HCT116 (cell line): ENCODE measurements at regions not wholly inside any gene's neighbourhood (a gene's known extent, or its start where the extent isn't known, plus 50 kb on each side); places are given as distances from the start of the nearest gene placed in this dataset.

ENCODE experiments used
- ATAC-seq: fragments of 200-7000 bp; cut with Tn5 transposase; 2 replicates; pipeline ENCODE4 v1.9.1; 2020; ENCODE audit warnings: mild to moderate bottlenecking, moderate library complexity
- BruUV-seq: library from RNA; stranded (reverse); fragments of 400-500 nt; replicated peaks from 2 replicates; lab custom pipeline; 2021; lab: Mats Ljungman, UMichigan
- CTCF ChIA-PET: fragments of 300-600 bp; sonication (Branson Sonifier 250); formaldehyde crosslinking; loops from one replicate; lab custom pipeline; 2021; ENCODE audit warnings: antibody characterized with exemption; lab: Charles Lee
- POLR2A ChIA-PET: fragments of 300-600, 350-600 bp; sonication (Branson Sonifier 250); formaldehyde crosslinking; loops from one replicate; lab custom pipeline; 2021; ENCODE audit warnings: antibody characterized with exemption; lab: Charles Lee
- RAD21 ChIA-PET, 2 experiments: fragments of 300-600 bp; sonication (Branson Sonifier 250); formaldehyde crosslinking; loops; one replicate each; lab custom pipeline; 2023; ENCODE audit warnings: low total read pairs in 2 of 2; ENCODE audit not compliant: uncharacterized antibody in 2 of 2, unreplicated experiment in 2 of 2, low non-redundant PET in 1 of 2; lab: Charles Lee
- DNase-seq: peaks from one replicate; pipeline ENCODE4 v3.0.0-alpha.2; 2010; ENCODE audit warnings: low read depth, low spot score
- H2AFZ ChIP-seq: fragments of 200-600 bp; shearing (Covaris generic), sonication (generic); 2 replicates; pipeline ENCODE4 v1.6.1; 2017; ENCODE audit warnings: low read depth, mixed run types, mixed read lengths, antibody characterized with exemption, low read length; ENCODE audit not compliant: poor library complexity, severe bottlenecking
- H3K27ac ChIP-seq: 2 replicates; pipeline ENCODE4 v1.5.1; 2012; ENCODE audit warnings: low read depth, low read length
- H3K27me3 ChIP-seq: fragments of 200-600 bp; sonication (generic); 2 replicates; pipeline ENCODE4 v1.6.1; 2016; ENCODE audit warnings: mixed run types, low read length, mixed read lengths; ENCODE audit not compliant: insufficient read depth
- H3K36me3 ChIP-seq, 2 experiments: fragments of 200-500 bp in 1 of 2; fragments of 200-600 bp in 1 of 2; sonication (Bioruptor generic) in 1 of 2; sonication (generic) in 1 of 2; 2 replicates each; pipeline versions ENCODE4 v1.5.1 to v1.6.1; 2014 to 2016; ENCODE audit warnings: low read length in 2 of 2, inconsistent platforms in 1 of 2, mixed read lengths in 1 of 2, mixed run types in 1 of 2; ENCODE audit not compliant: insufficient read depth in 2 of 2, control insufficient read depth in 1 of 2
- H3K4me1 ChIP-seq, 2 experiments: fragments of 200-600 bp in 1 of 2; sonication (generic) in 1 of 2; 2 replicates each; pipeline versions ENCODE4 v1.5.1 to v1.6.1; 2012 to 2017; ENCODE audit warnings: low read length in 2 of 2, inconsistent platforms in 1 of 2, mild to moderate bottlenecking in 1 of 2, mixed read lengths in 1 of 2, mixed run types in 1 of 2, moderate library complexity in 1 of 2; ENCODE audit not compliant: insufficient read depth in 2 of 2, control insufficient read depth in 1 of 2
- H3K4me2 ChIP-seq: fragments of 200-600 bp; sonication (generic); 2 replicates; pipeline ENCODE4 v1.6.1; 2017; ENCODE audit warnings: mixed run types, low read length, mixed read lengths
- H3K4me3 ChIP-seq, 2 experiments: fragments of 200-600 bp in 1 of 2; sonication (generic) in 1 of 2; replicated peaks in 1 of 2; 2 replicates each; pipeline ENCODE4 v1.5.1; 2011 to 2016; ENCODE audit warnings: low read length in 2 of 2, control low read depth in 1 of 2, low read depth in 1 of 2, mild to moderate bottlenecking in 1 of 2, mixed read lengths in 1 of 2, mixed run types in 1 of 2
- H3K79me2 ChIP-seq: fragments of 200-600 bp; sonication (generic); 2 replicates; pipeline ENCODE4 v1.6.1; 2017; ENCODE audit warnings: mild to moderate bottlenecking, mixed run types, low read length, moderate library complexity, mixed read lengths; ENCODE audit not compliant: insufficient read depth
- H3K9ac ChIP-seq: fragments of 200-600 bp; sonication (generic); 2 replicates; pipeline ENCODE4 v1.6.1; 2016; ENCODE audit warnings: low read length, mixed read lengths
- H3K9me2 ChIP-seq: fragments of 200-600 bp; sonication (generic), shearing (Covaris generic); 2 replicates; pipeline ENCODE4 v1.6.1; 2017; ENCODE audit warnings: mixed run types, mild to moderate bottlenecking, moderate library complexity; ENCODE audit not compliant: insufficient read depth
- H3K9me3 ChIP-seq, 2 experiments: fragments of 200-500 bp in 1 of 2; fragments of 200-600 bp in 1 of 2; sonication (Bioruptor generic) in 1 of 2; sonication (generic) in 1 of 2; 2 replicates each; pipeline ENCODE4 v1.6.1; 2014 to 2017; ENCODE audit warnings: low read length in 2 of 2, mixed read lengths in 2 of 2, inconsistent platforms in 1 of 2, low read depth in 1 of 2, mild to moderate bottlenecking in 1 of 2, mixed run types in 1 of 2, moderate library complexity in 1 of 2; ENCODE audit not compliant: control insufficient read depth in 1 of 2, insufficient read depth in 1 of 2
- H4K20me1 ChIP-seq: fragments of 200-600 bp; sonication (generic), shearing (Covaris generic); 2 replicates; pipeline ENCODE4 v1.6.1; 2017; ENCODE audit warnings: mixed run types, mild to moderate bottlenecking, moderate library complexity; ENCODE audit not compliant: insufficient read depth
- ATF3 ChIP-seq: IDR thresholded peaks from 2 replicates; pipeline ENCODE4 v1.6.1; 2012
- EGR1 ChIP-seq: IDR thresholded peaks from 2 replicates; pipeline ENCODE4 v1.6.1; 2012; ENCODE audit warnings: low read depth
- ELF1 ChIP-seq: IDR thresholded peaks from 2 replicates; pipeline ENCODE4 v1.6.1; 2012; ENCODE audit warnings: low read depth, borderline replicate concordance
- EZH2phosphoT487 ChIP-seq: fragments of 200-600 bp; IDR thresholded peaks from 2 replicates; pipeline ENCODE4 v1.6.1; 2018; ENCODE audit warnings: antibody characterized with exemption, borderline replicate concordance
- FOSL1 ChIP-seq: IDR thresholded peaks from 2 replicates; pipeline ENCODE4 v1.6.1; 2012; ENCODE audit warnings: low read depth
- POLR2A ChIP-seq: IDR thresholded peaks from 2 replicates; pipeline ENCODE4 v1.7.0; 2011; ENCODE audit warnings: borderline replicate concordance; ENCODE audit not compliant: insufficient read depth, insufficient read length; ENCODE audit errors: extremely low read depth
- POLR2AphosphoS5 ChIP-seq: IDR thresholded peaks from 2 replicates; pipeline ENCODE4 v1.6.1; 2011; ENCODE audit warnings: mild to moderate bottlenecking, low read depth, low read length, moderate library complexity
- RAD21 ChIP-seq: IDR thresholded peaks from 2 replicates; pipeline ENCODE4 v1.6.1; 2012; ENCODE audit warnings: low read depth, mild to moderate bottlenecking
- SIN3A ChIP-seq: IDR thresholded peaks from 2 replicates; pipeline ENCODE4 v1.6.1; 2012; ENCODE audit warnings: low read depth
- SP1 ChIP-seq: IDR thresholded peaks from 2 replicates; pipeline ENCODE4 v1.6.1; 2012; ENCODE audit warnings: low read depth
- SRF ChIP-seq: IDR thresholded peaks from 2 replicates; pipeline ENCODE4 v1.6.1; 2012; ENCODE audit warnings: low read depth
- TCF7L2 ChIP-seq: IDR thresholded peaks from 2 replicates; pipeline ENCODE4 v1.7.0; 2011; ENCODE audit warnings: borderline replicate concordance, inconsistent platforms; ENCODE audit not compliant: insufficient read depth, insufficient read length; ENCODE audit errors: extremely low read depth
- YY1 ChIP-seq: IDR thresholded peaks from 2 replicates; pipeline ENCODE4 v1.6.1; 2011; ENCODE audit warnings: low read length, low read depth, moderate library complexity, mild to moderate bottlenecking; ENCODE audit not compliant: insufficient replicate concordance; ENCODE audit errors: extremely low read depth
- ZFX ChIP-seq: fragments of 450-650 bp; IDR thresholded peaks from 2 replicates; pipeline ENCODE4 v1.6.1; 2017
- ZNF274 ChIP-seq: fragments of 200-500 bp; sonication (Bioruptor generic); IDR thresholded peaks from 2 replicates; pipeline ENCODE4 v1.6.1; 2014; ENCODE audit warnings: mild to moderate bottlenecking, low read depth, low read length, inconsistent platforms
- intact Hi-C: fragments of 100-400 bp; cut with micrococcal nuclease; formaldehyde crosslinking; loops from 2 replicates; pipeline ENCODE4 v1.10.0; 2022

GRCh38 chr3:40608091-40608490 lies 83.3 kb downstream of the ZNF621 start:
- BruUV-seq = no TSS peak
- no peak for TF ChIP-seq SRF
- TF ChIP-seq SIN3A = no peak
- TF ChIP-seq POLR2A = no peak
- no peak for TF ChIP-seq ZNF274
- TF ChIP-seq ELF1 = no peak
- no peak for TF ChIP-seq EZH2phosphoT487
- TF ChIP-seq YY1 = no peak
- no peak for TF ChIP-seq FOSL1
- no peak for TF ChIP-seq ZFX
- TF ChIP-seq RAD21 = no peak
- TF ChIP-seq POLR2AphosphoS5 = no peak
- no peak for TF ChIP-seq SP1
- TF ChIP-seq EGR1 = no peak
- TF ChIP-seq TCF7L2 = no peak
- TF ChIP-seq ATF3 = no peak
- Histone ChIP-seq H3K27ac (no peak overlapping the region), H3K4me1 (peaks cover 0 to 6% of the 10 kb centered on the region in 2 experiments; a peak in 1 of 4 replicates), H3K9ac (no peak overlapping the region), H3K9me3 (no peaks in the 10 kb centered on the region), H3K9me2 (no peaks in the 10 kb centered on the region), H2AFZ (no peak overlapping the region), H4K20me1 (no peaks in the 10 kb centered on the region), H3K4me2 (no peak overlapping the region), H3K79me2 (no peaks in the 10 kb centered on the region), H3K36me3 (no peaks in the 10 kb centered on the region), H3K4me3 (no peak overlapping the region), H3K27me3 (peaks cover 21% of the 10 kb centered on the region; the same call in 1 of the 2 replicates)
- ChIA-PET RAD21 (no interaction called here), CTCF (no interaction called here), POLR2A (no interaction called here)
- no peak; the same call in 1 of the 2 replicates for ATAC-seq
- intact Hi-C loops = no loop called here
- no peak for DNase-seq
